HG03432 (cell line): ENCODE measurements at regions not wholly inside any gene's neighbourhood (a gene's known extent, or its start where the extent isn't known, plus 50 kb on each side); places are given as distances from the start of the nearest gene placed in this dataset.
A peak's percentile ranks its signal among the peaks of the same experiment; 100 is the strongest.

Source experiments
- ATAC-seq: cut with Tn5 transposase; IDR thresholded peaks from one replicate; pipeline ENCODE4 v1.9.1; 2021; ENCODE audit warnings: mild to moderate bottlenecking, moderate library complexity; ENCODE audit not compliant: unreplicated experiment

DNA sequence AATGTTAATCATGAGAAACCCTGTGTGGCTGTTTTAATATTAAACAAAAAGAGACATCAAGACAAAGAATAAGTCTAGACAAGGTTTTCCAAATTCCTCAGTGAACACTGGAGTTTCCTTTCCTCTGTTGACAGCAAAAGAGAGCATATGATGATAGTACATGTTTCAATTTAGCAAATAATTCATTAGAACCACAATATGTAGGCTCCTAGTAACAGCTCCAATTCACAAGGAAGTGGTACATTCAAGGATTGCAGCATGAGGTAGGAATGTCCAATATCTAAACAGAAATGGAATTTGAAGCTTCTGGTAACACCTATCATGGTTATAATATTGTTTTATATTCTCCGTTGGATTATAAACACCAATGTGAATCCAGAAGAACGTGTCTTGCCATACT is 203.8 kb upstream of the TECRL start:
- no peak for ATAC-seq

GRCh38 chr4:64598066-64598465 is 188.8 kb upstream of the TECRL start:
- ATAC-seq, result peak; percentile 46

DNA sequence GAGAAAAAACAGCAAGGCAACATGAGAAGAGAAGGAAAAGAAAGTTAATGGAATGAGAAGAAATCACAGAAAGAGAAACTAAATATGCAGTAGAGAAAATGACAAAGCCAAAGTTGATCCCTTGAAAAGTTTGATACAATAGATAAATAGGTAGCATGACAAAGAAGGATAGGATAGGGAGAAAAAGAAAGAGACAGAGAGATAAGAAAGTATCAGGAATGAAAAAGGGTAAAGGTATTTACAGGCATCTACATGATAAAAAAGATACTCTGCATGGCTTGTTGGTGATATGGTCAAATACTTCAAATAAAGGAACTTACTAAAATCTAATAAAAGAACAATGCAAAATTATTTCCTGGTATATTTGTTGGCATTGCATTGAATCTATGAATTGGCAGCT is 185.5 kb upstream of the TECRL start:
- ATAC-seq, result no peak

DNA sequence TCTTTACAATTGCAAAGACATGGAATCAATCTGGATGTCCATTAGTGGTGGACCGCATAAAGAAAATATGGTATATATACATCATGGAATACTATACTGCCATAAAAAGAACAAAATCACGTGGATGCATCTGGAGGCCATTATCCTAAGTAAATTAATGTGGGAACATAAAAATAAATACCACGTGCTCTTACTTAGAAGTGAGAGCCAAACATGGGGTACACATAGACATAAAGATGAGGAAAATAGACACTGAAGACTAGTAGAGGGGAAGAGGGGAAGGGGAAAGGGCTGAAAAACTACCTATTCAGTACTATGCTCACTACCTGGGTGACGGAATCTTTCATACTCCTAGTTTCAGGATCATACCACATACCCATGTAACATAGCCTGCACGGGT is 179.3 kb upstream of the TECRL start:
- ATAC-seq, result no peak

- ATAC-seq, result no peak
Measured at GRCh38 chr4:64584981-64585557, 175.8 kb upstream of the TECRL start.

DNA sequence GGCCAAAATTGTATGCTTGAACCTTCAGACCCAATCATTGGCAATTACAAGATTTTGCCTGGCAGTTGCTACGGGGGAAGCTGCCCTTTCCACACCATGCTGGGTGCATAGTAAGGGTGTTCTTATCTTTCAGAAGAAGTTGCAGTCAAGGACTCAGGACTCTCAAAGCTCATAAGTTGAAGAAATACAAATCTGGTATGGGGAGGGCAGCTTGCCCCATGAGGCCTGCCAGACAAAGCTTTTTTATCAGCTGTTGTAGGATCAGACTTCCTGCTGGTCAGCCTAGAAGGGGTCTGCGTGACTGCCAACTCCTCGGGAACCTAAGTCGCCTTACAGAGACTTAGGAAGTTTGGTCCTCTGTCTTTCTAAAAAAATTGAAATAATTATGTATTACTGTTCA is 174.9 kb upstream of the TECRL start:
- ATAC-seq, result no peak

DNA sequence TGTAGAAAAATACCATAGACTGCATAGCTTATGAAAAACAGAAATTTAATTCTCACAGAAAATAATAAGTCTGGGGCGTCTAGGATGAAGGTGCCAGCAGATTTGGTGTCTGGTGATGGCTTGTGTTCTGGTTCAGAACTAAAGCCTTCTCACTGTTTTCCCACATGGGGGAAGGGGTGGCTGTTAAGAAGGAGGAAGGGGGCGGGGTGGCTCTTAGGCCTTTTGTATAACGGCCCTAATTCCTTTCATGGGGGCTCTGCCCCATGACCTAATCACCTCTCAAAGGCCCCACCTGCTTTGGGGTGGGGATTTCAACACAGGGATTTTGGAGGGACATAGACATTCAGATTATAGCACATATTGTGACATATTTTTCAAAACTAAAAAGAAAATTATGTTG is 173.2 kb upstream of the TECRL start:
- no peak for ATAC-seq

DNA sequence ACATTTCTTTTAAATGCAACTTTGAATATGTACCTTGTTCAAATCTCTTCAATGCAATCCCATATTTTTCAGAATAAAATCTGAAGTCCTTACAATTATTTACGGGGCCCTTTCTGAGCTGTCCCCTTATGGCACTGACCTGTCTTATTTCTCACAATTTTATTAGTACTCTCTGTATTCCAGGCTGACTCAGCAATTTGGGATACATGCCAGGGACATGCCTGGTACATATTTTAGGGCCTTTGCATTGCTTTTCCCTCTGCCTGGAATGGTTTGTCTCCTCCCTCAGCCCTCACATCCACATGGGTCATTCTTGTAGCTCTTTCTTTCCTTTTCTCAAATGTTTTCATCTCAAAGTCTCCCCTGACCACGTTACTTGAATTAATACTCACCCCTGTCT is 172.2 kb upstream of the TECRL start:
- ATAC-seq, result no peak

GRCh38 chr4:64564126-64564525 is 154.9 kb upstream of the TECRL start:
- no peak for ATAC-seq

- no peak for ATAC-seq
Measured at GRCh38 chr4:64559571-64559970, 150.3 kb upstream of the TECRL start.

GRCh38 chr4:64551125-64551524 is 141.9 kb upstream of the TECRL start:
- ATAC-seq, result no peak

DNA sequence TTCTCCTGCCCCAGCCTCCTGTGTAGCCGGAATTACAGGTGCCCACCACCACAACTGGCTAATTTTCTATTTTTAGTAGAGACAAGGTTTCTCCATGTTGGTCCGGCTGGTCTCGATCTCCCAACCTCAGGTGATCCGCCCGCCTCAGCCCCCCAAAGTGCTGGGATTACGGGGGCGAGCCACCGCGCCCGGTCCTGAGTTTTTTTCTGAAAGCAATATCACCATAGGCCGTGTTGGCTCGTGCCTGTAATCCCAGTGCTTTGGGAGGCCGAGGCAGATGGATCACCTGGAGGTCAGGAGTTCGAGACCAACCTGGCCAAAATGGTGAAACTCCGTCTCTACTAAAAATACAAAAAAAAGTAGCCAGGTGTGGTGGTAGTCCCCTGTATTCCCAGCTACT is 136.3 kb upstream of the TECRL start:
- ATAC-seq, result no peak

GRCh38 chr4:64539234-64539849 is 130.1 kb upstream of the TECRL start:
- peak; percentile 96 for ATAC-seq

DNA sequence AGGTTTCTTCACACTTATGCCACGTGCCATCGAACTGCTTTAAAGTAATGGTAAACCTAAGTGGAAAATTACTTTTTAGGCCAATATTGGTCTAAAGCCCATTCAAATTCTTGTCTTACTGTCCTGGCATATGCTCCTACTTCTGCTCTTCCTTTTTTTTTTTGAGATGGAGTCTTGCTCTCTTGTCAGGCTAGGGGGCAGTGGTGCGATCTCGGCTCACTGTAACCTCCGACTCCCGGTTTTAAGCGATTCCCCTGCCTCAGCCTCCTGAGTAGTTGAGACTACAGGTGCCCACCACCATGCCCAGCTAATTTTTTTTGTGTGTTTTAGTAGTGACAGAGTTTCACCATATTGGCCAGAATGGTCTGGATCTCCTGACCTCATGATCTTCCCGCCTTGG is 129.0 kb upstream of the TECRL start:
- ATAC-seq, result no peak

DNA sequence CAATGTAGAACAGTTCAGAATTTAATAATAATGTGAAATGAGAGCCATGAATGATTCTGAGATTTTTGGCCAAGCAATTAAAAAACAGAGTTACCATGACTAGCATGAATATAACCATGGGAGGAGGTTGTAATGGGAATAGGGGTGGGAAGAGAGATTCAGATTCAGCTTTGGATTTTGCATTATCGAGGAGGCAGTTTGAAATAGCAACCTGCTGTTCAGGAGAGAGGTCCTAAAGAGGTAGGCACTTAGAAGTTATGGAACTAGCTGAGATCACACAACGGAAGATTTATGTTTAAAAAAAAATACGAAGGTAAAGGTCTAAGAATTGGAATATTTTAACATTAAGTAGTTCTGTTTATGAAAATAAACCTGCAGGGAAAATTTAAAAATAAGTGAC is 124.4 kb upstream of the TECRL start:
- ATAC-seq, result no peak

- ATAC-seq, result no peak
Measured at GRCh38 chr4:64533159-64533558, 123.9 kb upstream of the TECRL start.

DNA sequence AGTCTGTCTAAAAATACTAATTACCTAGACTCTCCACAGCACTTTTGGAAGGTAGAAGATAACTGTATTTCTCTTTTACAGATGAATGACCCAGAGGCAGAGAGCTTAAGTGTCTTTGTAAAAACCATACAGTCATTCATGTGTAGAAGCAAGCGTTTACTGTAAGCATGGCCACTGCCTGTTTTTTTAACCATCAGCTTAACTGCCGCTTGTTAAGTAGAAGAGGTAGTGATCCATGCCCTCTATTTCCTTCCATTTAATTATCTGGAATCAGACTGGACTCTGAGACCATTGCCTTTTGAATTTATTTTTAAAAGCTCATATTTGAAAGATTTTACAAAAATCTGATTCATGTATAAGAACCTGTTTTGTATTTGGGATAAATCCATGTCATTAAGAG is 111.2 kb upstream of the TECRL start:
- no peak for ATAC-seq

GRCh38 chr4:64518600-64518999 is 109.3 kb upstream of the TECRL start:
- ATAC-seq, result no peak

GRCh38 chr4:64516176-64516575 is 106.9 kb upstream of the TECRL start:
- ATAC-seq, result no peak

DNA sequence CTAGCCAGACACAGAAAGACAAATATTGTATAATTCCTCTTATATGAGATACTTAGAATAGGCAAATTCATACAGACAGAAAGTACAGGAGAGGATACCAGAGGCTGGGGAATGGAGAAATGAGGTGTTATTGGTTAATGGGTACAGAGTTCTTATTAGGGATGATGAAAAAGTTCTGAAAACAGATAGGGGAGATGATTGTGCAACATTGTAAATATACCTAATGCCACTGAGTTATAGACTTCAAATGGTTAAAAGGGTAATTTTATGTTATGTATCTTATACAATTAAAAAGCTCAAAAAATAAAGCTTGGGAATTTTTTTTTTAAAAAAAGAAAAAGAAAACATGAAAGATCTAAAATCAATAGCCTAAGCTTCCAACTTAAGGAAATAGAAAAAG is 98.8 kb upstream of the TECRL start:
- no peak for ATAC-seq

GRCh38 chr4:64503945-64504675 is 94.9 kb upstream of the TECRL start:
- ATAC-seq, result no peak

- no peak for ATAC-seq
Measured at GRCh38 chr4:64503416-64503815, 94.2 kb upstream of the TECRL start.

- no peak for ATAC-seq
Measured at GRCh38 chr4:64497491-64497890, 88.2 kb upstream of the TECRL start.
